CD1c-positive myeloid dendritic cell (primary cell): ENCODE measurements at regions not wholly inside any gene's neighbourhood (a gene's known extent, or its start where the extent isn't known, plus 50 kb on each side); places are given as distances from the start of the nearest gene placed in this dataset.

Experiments
- DNase-seq: peaks from one replicate; pipeline ENCODE4 v3.0.0-alpha.2; 2016; ENCODE audit errors: extremely low spot score

DNA sequence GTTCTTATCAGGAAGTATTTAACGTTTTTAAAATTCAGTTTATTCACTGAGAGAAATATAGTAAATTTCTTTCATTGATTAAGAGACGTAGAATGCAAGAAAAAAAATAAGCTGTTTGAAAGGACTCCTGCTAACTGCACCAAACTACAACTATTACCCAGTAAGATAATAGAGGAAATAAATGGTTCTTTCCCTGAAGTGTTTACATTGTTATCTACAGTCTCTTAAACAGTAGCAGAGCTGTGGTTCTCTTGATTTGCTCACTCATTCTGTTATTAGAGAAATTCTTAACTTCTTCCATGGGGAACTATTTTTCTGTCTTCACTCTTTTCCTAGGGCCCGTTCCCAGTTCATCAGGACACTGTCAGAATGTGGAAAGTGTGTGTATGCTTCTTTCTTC, 973.0 kb downstream of the KCNJ2 start:
- no peak for DNase-seq

DNA sequence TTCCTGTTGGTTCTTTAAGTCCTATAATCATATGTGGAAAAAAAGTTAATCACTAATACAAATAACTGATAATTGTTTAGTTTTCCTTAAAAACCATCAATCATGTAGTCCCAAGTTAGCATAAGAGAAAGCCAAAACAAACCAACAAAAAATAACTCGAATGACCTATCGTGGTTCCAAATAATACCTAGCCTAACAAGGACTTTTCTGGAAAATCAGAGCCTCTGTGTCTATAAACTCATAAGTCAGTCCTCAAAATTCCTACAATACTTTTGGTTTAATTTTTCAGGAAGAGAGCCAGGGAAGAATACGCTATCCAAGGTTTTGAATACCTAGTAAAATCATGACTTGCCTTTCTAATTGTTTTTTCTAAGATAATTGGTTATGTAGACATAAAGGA, 975.3 kb upstream of the SOX9 start:
- no peak for DNase-seq

DNA sequence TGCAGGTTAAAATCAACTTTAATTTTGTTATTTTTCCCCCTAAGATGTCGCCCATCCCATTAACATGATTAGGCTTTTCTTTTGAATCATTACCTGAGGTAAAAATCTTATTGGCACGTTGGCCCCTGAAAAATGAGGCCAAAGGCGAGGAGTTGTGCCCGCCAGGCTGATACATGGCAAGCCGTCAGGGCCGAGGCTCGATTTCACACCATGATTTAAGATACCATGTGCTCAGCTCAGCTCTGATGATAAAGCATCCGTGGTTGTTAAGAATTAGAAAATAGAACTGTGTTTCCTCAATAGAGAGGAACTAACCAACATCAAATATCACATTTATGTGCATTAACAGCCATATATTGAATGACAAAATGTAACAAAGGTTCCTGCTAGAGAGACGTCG, 972.9 kb upstream of the SOX9 start:
- DNase-seq = no peak

DNA sequence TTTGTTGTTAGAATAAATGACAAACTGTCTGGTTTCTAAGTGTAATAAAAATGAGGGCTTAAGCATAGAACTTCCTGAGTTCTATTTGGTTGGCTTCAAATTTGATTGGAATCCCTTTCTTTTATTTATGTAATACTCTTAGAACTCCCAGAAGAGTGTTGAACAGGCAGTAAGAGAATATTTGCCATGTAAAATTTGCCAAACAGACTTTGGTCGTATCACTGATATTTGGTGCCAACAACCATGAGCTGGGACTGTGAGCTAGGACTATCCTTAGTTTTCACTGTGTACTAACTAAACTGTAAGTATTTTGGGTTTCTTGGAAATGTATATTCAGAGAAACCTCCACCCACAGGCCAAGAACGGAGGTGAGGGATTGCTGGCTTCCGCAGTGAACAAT, 971.2 kb upstream of the SOX9 start:
- no peak for DNase-seq

DNA sequence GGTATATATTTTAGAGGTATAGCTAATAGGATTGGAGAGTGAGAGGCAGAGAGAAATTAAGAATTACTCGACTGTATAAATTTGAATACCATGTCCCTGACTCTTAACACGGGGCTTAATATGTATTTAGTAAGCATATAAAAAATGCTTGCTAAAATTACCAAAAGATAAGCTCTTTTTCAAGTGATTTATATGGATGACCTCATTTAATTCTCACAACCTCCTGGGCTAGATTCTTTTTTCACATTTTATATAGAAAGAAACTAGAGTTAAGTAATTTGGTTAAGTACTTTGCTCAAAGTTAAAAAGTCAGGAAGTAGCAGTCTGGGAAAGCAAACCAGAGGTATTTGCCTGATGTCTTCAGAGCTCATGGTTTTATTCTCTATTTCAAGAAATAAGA, 963.5 kb upstream of the SOX9 start:
- DNase-seq = no peak

DNA sequence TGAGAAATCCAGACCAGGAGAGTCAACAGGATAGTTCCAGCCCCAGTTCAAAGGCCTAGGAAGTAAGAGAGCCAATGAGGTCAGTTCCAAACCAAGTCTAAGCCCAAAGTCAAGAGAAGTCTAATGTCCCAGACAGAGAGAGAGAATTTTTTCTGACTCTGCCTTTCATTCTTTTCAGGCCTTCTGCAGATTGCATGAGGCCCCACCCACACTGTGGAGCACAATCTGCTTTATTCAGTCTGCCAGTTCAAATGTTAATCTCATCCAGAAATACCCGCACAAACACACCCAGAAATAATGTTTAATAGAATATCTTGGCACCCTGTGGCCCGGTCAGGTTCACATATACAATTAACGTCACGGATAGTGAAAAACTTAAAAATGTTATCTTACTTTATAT, 962.4 kb upstream of the SOX9 start:
- DNase-seq = no peak

DNA sequence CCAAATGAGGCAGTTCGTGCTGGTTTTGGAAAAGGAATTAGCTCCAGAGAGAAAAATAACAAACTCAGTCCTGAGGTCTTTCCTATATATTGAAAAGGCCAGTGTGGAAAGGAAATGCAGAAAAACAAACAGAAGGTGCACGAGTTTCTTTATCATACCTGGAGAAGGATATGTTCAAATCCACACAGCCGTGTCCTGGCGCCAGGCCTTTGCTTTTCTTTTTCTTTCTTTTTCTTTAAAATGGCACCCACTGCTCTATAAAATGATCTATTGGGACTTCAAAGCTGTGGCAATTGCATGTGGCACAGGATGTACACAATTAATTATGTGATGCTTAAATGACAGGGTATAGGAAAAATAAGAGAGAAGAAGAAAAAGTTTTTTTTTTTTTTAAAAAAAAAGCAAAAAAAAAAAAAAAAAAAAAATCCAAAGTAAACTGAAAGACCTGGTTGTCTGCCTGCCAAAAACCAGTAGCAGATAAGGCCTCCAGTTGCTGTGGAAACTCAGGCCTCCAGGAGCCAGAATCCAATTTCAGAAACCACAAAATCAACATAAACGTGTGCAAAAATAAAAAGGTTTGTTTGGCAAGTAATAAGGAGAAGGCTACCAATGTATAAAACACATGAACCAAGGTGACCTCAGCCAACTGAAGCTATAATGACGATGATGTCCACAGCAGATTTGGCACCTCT, 957.6 kb upstream of the SOX9 start:
- no peak for DNase-seq

DNA sequence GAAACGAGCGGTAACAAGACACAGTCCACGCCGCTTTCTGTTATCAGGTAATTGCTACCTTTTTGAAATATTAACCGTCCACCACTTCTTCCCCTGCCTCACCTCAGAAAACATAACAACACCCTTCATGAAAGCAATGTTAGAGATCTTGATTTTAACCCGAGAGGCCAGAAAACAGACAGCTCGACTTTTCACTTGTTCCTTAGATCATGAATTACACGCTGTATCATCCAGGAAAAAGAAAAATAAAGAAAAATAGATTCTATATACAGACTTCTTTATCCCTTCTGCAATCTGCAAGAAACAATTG, 957.1 kb upstream of the SOX9 start:
- no peak for DNase-seq

DNA sequence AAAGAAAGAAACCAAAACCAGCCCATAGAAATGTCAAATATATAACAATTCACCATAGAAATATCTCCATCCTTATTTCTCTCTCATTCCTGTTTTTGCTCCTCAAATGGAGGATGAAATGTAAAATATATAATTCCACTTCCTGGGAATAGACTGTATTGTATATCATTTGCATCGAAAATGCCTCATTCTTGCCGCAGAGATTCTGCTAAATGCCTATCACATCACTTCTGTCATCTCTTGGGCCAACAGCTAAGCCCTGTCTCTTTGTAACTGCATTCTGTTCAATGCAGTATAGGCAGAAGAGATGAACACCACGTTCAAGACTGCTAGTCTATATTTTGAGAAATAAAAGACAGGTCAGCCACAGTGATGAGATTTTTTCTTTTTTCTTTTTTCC, 956.3 kb upstream of the SOX9 start:
- DNase-seq = no peak

DNA sequence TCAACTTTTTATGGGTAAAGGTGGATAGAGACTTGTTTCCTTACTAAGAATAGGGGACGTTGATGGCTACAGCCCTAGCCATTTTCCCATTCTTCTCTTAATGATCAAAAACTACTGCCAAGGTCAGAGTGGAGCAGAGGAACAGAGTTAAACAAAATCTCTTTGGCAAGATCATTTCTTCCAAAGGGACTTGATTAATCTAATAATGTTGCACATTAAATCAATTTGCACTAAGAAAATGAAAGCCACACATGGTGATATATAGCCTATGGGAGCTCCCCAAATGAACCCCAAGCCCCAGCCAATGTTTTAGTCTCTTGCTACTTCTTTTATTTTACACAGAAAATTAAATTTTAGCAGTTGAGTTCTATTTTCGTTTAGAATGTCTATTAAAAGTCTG, 954.5 kb upstream of the SOX9 start:
- no peak for DNase-seq

DNA sequence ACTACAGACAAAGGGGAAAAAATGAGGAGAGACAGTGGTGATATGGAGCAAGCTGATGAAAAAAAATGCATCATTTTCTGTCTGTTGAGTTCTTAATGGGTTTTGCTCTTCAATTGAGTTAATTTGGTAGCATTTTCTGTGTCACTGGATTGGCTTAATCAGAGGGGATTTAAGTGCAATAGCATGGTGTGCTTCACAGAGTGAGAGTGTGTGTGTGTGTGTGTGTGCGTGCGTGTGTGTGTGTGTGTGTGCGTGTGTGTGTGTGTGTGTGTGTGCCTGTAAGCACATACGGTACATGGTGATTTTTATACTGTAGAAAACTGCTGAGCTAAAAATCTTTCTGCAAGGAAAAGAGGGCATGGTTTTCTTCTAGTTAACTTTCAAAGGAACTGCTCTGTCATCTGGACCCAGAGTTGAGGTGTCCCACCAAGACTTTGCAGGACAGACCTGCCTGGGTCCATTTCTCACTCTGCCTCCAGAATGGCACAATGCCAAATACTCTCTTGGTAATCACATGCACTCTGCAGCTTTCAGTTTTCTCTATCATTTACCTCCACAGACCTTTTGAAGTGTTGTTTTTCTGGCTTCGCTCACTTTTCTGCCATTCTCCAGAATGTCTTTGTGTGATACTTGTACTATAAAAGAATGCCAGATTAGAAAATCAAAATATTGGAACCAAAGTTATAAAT, 952.6 kb upstream of the SOX9 start:
- DNase-seq = no peak

DNA sequence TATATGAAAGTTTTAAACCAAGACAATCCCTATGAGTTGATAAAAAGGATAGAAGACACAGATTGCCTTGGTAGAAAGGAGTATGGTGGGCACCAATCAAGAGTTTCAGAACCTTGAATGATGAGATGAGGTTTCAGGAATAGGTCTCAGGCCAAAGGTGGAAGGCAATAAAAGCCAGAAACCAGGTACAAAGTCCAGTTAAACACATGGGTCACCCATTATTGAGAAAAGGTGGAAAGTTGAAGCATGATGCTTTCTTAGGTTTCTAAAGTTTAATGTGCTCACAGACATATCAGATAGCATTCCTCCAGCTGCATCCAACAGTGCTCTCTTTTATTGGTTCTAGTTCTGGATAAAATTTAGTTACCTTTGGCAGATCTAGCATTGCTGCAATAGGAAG, 950.8 kb upstream of the SOX9 start:
- no peak for DNase-seq

DNA sequence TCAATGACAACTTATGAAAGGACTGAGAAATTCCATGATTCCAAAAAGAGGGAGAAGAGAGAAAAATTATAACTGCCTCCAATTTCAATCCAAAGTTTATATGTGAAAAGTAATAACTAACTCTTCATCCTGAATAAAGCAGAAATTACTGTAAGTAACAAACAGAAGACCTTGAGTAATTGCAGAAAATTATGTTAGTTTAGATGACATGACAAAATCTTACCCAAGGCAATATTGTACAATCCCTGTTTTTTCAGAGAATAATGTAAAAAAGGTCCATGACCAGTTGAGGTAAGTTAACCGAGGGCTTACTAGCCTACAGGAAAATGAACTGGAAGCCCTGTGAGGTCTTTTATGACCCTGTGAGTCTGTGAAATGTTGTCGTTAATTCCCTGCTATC, 949.5 kb upstream of the SOX9 start:
- no peak for DNase-seq

DNA sequence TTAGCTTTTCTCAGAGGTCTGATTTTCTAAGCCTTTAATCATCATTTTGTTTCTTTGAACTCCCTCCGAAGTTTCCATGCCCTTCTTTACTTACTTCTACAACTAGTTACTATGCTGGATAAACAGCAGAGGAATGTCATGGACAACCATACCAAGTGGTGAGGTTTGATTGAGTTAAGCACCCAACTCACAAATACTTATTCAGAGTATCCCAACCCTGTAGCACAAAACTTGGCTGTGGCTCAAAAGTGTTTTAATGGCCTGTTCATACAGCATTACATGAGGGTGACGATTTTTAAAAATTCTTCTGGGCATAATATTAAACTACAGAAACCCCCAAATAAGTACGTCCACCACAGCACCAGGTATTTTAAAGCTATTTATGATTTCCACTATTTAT, 946.8 kb upstream of the SOX9 start:
- DNase-seq = no peak

DNA sequence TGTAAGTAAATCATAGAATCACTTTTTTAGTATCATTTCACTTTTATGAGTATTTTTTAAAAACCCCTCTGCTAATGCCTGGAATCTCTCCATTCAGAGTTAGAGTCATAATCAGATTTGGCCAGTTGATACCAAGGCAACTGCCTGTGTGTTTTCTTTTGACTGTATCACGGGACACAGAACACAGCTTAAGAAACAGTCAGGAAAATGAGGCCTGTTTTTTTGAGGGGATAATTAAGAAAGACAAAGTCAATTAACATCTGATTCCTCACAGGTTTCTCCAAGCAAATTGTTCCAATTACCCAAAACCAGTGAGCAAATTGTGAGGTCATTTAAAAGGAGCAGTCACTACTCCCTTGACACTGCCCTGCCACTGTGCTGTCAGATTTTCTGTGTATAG, 944.5 kb upstream of the SOX9 start:
- no peak for DNase-seq

DNA sequence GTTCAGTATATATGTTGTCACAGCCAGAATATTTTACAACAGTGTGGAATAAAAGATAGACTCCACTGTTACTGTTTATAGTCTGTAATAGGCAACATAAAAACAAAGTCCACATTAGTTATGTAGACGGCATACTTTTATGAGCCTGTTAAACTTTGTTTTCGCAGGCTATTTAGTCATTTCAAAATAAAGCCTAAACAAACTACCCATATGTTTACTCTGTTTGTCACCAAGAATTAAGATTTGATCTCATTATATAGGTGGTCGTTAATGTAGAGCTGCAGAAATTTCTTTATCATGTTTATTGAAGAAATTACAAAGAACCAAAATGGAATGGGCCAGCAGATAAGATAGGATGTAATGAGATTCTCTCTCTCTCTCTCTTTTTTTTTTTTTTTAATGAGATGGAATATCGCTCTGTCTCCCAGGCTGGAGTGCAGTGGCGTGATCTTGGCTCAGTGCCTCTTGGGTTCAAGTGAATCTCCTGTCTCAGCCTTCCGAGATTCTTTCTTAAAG, 943.8 kb upstream of the SOX9 start:
- no peak for DNase-seq

DNA sequence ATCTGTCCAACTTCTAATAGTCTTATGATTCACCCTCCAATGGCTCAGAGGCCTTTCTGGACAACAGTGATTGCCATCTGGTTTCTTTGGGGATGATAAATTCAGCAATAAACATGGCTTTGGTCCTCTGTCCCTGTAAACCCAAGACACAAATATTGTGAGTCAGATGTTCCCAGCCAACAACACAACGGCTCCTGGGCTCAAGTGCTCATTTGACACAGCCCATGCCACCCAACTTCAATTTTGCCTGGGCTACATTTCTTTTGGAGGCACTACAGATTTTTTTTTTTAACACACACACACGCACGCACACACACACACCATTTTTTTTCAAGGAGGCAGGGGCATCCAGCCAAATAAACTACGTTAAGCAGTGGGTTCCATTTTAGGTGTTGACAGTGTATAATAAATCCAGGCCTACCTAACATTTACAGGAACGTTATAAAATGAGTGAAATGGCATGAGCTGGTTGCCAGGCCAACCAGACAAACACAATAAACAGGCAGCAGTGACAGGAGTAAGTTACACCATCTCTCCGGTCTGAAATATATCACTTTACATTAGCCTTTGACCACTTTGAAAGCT, 939.9 kb upstream of the SOX9 start:
- no peak for DNase-seq

DNA sequence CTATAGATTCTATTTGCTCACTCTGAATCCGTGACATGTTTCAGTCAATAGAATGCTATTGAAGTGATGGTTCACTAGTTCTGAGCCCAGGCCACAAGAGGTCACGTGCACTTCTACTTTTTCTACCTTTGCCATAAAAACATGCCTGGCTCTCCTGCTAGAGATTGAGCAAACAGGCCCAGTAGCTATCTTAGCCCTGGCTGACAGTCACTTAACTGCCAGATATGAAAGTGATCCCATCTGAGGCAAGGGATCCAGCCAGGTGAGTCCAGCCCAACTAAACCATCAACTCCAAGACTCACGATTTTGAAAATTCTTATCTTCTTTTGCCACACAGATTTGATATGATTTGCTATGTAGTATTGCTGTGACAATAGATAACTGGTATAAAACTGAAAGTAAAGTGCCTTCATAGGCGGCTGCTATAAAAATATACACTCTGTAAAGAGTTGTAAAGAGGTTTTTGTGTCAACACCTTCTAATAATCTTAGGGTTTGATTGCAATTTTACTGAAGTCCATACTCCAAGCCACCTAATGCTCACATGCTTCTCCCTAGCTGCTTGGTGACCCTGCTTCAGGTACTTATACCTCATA, 937.7 kb upstream of the SOX9 start:
- DNase-seq = no peak

DNA sequence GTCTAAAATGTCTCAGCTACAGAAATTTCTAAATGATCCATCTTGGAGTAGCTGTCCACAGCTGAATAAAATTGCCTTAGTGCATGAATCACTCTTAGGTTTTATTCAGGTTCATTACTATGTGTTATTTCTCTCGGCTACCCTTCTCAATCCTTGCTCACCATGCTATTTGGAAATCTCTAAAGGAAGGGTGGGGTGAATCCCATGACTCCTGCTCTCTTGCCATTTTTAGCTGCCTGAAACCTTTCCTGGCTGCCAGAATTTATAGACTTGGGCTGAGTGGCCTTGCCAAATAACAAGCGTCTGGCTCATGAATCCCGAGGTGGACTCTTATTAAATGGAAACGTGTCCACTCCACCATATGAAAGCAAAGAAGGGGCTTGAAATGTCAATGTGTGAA, 936.1 kb upstream of the SOX9 start:
- no peak for DNase-seq

DNA sequence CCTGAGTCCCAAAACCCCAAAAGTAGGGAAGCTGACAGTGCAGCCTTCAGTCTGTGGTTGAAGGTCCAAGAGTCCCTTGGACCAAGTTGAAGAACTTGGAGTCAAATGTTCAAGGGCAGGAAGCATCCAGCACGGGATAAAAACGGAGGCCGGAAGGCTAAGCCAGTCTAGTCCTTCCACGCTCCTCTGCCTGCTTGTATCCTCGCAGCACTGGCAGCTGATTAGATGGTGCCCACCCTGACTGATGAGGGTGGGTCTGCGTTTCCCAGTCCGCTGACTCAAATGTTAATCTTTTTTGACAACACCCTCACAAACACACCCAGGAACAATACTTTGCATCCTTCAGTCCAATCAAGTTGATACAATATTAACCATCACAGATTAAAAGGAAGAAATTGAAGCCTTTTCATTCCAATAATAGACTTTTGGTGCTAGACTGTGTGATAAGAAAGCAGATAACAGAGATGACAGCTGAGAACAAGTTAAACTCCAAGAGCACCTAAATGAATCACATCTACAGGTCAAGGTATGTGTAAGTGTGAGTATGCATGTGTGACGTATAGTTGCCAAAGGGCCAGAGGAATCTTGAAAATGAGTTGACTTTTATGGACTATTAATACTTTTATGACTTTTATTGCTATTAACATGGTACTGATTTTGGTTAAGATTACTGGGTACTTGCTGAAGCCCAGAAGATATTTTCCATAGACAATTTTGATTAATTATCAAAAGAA, 933.5 kb upstream of the SOX9 start:
- DNase-seq = no peak

DNA sequence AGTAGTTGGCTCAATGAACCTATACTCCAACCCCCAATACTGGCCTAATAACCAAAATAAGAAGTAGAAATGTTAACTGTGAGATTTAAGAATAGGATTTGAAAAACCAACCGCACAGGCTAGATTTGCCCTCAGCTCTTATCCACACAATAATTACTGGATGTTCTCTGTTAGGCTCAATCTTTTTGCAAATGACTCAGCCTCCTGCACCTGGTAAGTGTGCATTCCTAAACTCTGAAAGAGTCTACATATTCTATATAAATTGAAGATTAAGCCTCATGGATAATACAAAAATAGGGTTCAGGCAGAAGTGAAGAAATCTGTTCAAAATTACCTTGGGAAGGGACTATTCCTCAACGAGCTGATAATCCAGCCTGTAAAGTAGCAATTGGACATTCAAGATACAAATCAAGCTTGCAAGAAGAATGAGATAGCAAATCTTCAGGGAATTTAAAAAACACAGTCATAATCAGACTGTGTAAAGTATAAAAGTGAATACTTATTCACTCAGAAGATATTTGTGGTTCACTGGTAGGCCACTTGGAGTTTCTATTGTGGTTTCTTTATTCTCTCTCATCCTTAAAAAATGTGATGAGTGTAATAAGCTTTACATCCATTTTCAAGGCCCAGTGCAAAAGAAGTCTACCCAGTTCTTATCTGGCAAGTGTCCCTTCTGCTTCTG, 931.9 kb upstream of the SOX9 start:
- no peak for DNase-seq

DNA sequence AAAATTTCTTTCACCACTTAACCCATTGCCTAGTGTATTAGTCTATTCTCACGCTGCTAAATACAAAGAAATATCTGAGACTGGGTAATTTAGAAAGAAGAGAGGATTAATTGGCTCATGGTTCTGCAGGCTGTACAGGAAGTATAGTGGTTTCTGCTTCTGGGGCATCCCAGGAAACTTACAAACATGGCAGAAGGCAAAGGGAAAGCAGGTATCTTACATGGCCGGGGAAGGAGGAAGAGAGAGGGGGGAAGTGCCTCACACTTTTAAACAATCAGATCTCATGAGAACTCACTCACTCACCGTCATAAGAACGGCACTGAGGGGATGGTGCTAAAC, 931.4 kb upstream of the SOX9 start:
- DNase-seq = no peak
